Ectodermal cell (in vitro differentiated cells): ENCODE measurements at regions not wholly inside any gene's neighbourhood (a gene's known extent, or its start where the extent isn't known, plus 50 kb on each side); places are given as distances from the start of the nearest gene placed in this dataset.

Source experiments
- H3K27ac ChIP-seq: 2 replicates; pipeline ENCODE4 v1.7.0; 2013; ENCODE audit warnings: mild to moderate bottlenecking, low read depth, low read length; ENCODE audit not compliant: insufficient read depth, poor library complexity, severe bottlenecking
- H3K27me3 ChIP-seq: 2 replicates; pipeline ENCODE4 v1.7.0; 2013; ENCODE audit warnings: mild to moderate bottlenecking, low read length; ENCODE audit not compliant: insufficient read depth, control insufficient read depth, poor library complexity, severe bottlenecking
- H3K36me3 ChIP-seq: one replicate; pipeline ENCODE4 v1.7.0; 2013; ENCODE audit warnings: low read length; ENCODE audit not compliant: control insufficient read depth, insufficient read depth
- H3K4me1 ChIP-seq: one replicate; pipeline ENCODE4 v1.7.0; 2013; ENCODE audit warnings: low read length; ENCODE audit not compliant: control insufficient read depth, insufficient read depth
- H3K4me3 ChIP-seq: 2 replicates; pipeline ENCODE4 v1.7.0; 2013; ENCODE audit warnings: low read depth, low read length, control low read depth; ENCODE audit not compliant: insufficient read depth
- H3K9me3 ChIP-seq: 2 replicates; pipeline ENCODE4 v1.7.0; 2013; ENCODE audit warnings: mild to moderate bottlenecking, low read length, moderate library complexity; ENCODE audit not compliant: control insufficient read depth
- WGBS, 2 experiments: methylation state at CpG; one replicate each; pipeline ENCODE4 v1.1.7; 2013; ENCODE audit warnings: missing lambda C conversion rate in 2 of 2; 5-methylcytosine and 5-hydroxymethylcytosine counted together

DNA sequence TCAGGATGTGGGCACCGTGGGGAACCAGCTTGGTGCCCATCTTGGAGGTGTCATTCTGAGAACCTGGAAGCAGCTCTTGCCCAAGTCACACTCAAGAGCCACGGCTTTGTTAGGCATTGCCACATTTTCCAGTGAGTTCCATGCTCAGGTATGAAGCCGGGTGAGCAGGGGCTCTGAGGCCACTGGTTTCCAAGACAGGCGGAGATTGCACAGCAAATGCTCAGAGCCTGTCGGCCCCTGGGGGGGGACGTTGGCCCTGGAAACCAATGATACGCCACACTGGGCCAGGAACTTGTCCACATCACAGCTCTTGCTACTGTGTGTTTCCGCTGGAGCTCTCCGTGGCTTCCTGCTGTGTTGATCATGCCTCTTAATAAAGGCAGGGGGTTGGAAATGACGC, 52.5 kb upstream of the SALL3 start:
- WGBS, 2 experiments, result 83 to 84% methylated on average over 10 of the region's 10 CpGs
- no peaks in the 10 kb centered on the region for H3K9me3 ChIP-seq
- no peaks in the 10 kb centered on the region for H3K4me1 ChIP-seq
- H3K36me3 ChIP-seq, result no peaks in the 10 kb centered on the region
- H3K4me3 ChIP-seq, result no peak overlapping the region
- H3K27ac ChIP-seq, result no peak overlapping the region
- no peaks in the 10 kb centered on the region for H3K27me3 ChIP-seq

- 96% methylated on average over 11 of the region's 11 CpGs for WGBS, 2 experiments
- no peaks in the 10 kb centered on the region for H3K9me3 ChIP-seq
- no peaks in the 10 kb centered on the region for H3K27me3 ChIP-seq
- no peak overlapping the region for H3K27ac ChIP-seq
- H3K36me3 ChIP-seq, result no peaks in the 10 kb centered on the region
- H3K4me3 ChIP-seq, result no peak overlapping the region
- no peaks in the 10 kb centered on the region for H3K4me1 ChIP-seq
Measured at GRCh38 chr18:78927616-78928015, 52.0 kb upstream of the SALL3 start.

GRCh38 chr18:78928076-78928475, 51.5 kb upstream of the SALL3 start:
- H3K27ac ChIP-seq, result no peak overlapping the region
- WGBS, 2 experiments, result 93 to 96% methylated on average over 16 of the region's 16 CpGs
- no peaks in the 10 kb centered on the region for H3K9me3 ChIP-seq
- H3K27me3 ChIP-seq, result no peaks in the 10 kb centered on the region
- no peaks in the 10 kb centered on the region for H3K4me1 ChIP-seq
- H3K36me3 ChIP-seq, result no peaks in the 10 kb centered on the region
- no peak overlapping the region for H3K4me3 ChIP-seq

- Histone ChIP-seq H3K36me3 (no peaks in the 10 kb centered on the region), H3K4me3 (no peak overlapping the region), H3K27me3 (no peaks in the 10 kb centered on the region), H3K27ac (no peak overlapping the region), H3K4me1 (no peaks in the 10 kb centered on the region), H3K9me3 (no peaks in the 10 kb centered on the region)
- WGBS, 2 experiments, result 92 to 94% methylated on average over 15 of the region's 15 CpGs
Measured at GRCh38 chr18:78929516-78929915, 50.1 kb upstream of the SALL3 start.
